ENCODE measurements at regions not wholly inside any gene's neighbourhood (a gene's known extent, or its start where the extent isn't known, plus 50 kb on each side); places are given as distances from the start of the nearest gene placed in this dataset.

- ATAC-seq (ENCODE audit: low read depth), result no peak
- no peaks in the 10 kb centered on the region for H3K36me3 Mint-ChIP-seq (ENCODE audit: low read depth)
- intact Hi-C loops (cut with micrococcal nuclease), result no loop called here
These were observed 803.0 kb upstream of the ZNF608 start for GRCh38 chr5:125549322-125549911.

GRCh38 chr5:125550274-125550673 lies 803.8 kb upstream of the ZNF608 start:
- Mint-ChIP-seq H3K27me3 (no peaks in the 10 kb centered on the region), H3K4me1 (no peaks in the 10 kb centered on the region), H3K9me3 (no peaks in the 10 kb centered on the region), H3K36me3 (ENCODE audit: low read depth) (no peaks in the 10 kb centered on the region), H3K4me3 (no peak overlapping the region), H3K27ac (no peak overlapping the region)
- POLR2A ChIA-PET, result no interaction called here
- no peak for DNase-seq
- CTCF ChIA-PET, result no interaction called here
- no peak for TF ChIP-seq CTCF (IDR thresholded peaks at IDR 0.05)
- ATAC-seq (ENCODE audit: low read depth), result no peak
- intact Hi-C loops (cut with micrococcal nuclease), result no loop called here

More at GRCh38 chr5:125549322-125549911, 803.0 kb upstream of the ZNF608 start:
- Mint-ChIP-seq H3K27ac (no peak overlapping the region), H3K9me3 (no peaks in the 10 kb centered on the region), H3K4me3 (no peak overlapping the region), H3K4me1 (no peaks in the 10 kb centered on the region), H3K27me3 (no peaks in the 10 kb centered on the region)
- no peak for TF ChIP-seq CTCF (IDR thresholded peaks at IDR 0.05)
- ChIA-PET POLR2A (no interaction called here), CTCF (no interaction called here)
- DNase-seq, result no peak

- no peak overlapping the region for H3K27ac Mint-ChIP-seq
- no peaks in the 10 kb centered on the region for H3K9me3 Mint-ChIP-seq
- no peaks in the 10 kb centered on the region for H3K4me1 Mint-ChIP-seq
- no peaks in the 10 kb centered on the region for H3K27me3 Mint-ChIP-seq
- TF ChIP-seq CTCF (IDR thresholded peaks at IDR 0.05), result no peak
- no peak for DNase-seq
- ChIA-PET CTCF (no interaction called here), POLR2A (no interaction called here)
- no peak overlapping the region for H3K4me3 Mint-ChIP-seq
- intact Hi-C loops (cut with micrococcal nuclease), result no loop called here
- ATAC-seq (ENCODE audit: low read depth), result no peak
- H3K36me3 Mint-ChIP-seq (ENCODE audit: low read depth), result no peaks in the 10 kb centered on the region
These were observed 804.8 kb upstream of the ZNF608 start for GRCh38 chr5:125551246-125551645.

GRCh38 chr5:125551797-125552196 lies 805.4 kb upstream of the ZNF608 start:
- TF ChIP-seq CTCF (IDR thresholded peaks at IDR 0.05), result no peak
- ATAC-seq (ENCODE audit: low read depth), result no peak
- ChIA-PET POLR2A (no interaction called here), CTCF (no interaction called here)
- Mint-ChIP-seq H3K4me1 (no peaks in the 10 kb centered on the region), H3K9me3 (no peaks in the 10 kb centered on the region), H3K4me3 (no peak overlapping the region), H3K27me3 (no peaks in the 10 kb centered on the region), H3K36me3 (ENCODE audit: low read depth) (no peaks in the 10 kb centered on the region), H3K27ac (no peak overlapping the region)
- no peak for DNase-seq
- intact Hi-C loops (cut with micrococcal nuclease), result no loop called here

GRCh38 chr5:125552486-125552885 lies 806.0 kb upstream of the ZNF608 start:
- CTCF ChIA-PET, result no interaction called here
- H3K9me3 Mint-ChIP-seq, result no peaks in the 10 kb centered on the region
- intact Hi-C loops (cut with micrococcal nuclease), result no loop called here
- no peak for TF ChIP-seq CTCF (IDR thresholded peaks at IDR 0.05)
- ATAC-seq (ENCODE audit: low read depth) (no peak), DNase-seq (no peak)
- H3K36me3 Mint-ChIP-seq (ENCODE audit: low read depth), result no peaks in the 10 kb centered on the region
- POLR2A ChIA-PET, result no interaction called here
- H3K27ac Mint-ChIP-seq, result no peak overlapping the region
- H3K27me3 Mint-ChIP-seq, result no peaks in the 10 kb centered on the region
- H3K4me3 Mint-ChIP-seq, result no peak overlapping the region
- no peaks in the 10 kb centered on the region for H3K4me1 Mint-ChIP-seq
